Transverse colon (tissue), 3 donors: ENCODE measurements at regions not wholly inside any gene's neighbourhood (a gene's known extent, or its start where the extent isn't known, plus 50 kb on each side); places are given as distances from the start of the nearest gene placed in this dataset.

Experiments
- EP300 ChIP-seq: sonication (generic); formaldehyde crosslinking; IDR thresholded peaks from one replicate; pipeline ENCODE4 v1.6.1; 2017; ENCODE audit warnings: antibody characterized with exemption, low read depth
- POLR2A ChIP-seq: fragments of 450-650 bp; IDR thresholded peaks from one replicate; pipeline ENCODE4 v1.6.1; 2016; ENCODE audit warnings: antibody characterized with exemption, mild to moderate bottlenecking, moderate library complexity
- TF ChIP-seq, protein P1 (sequence below), 5 experiments: fragments of 200-600 bp in 3 of 5; fragments of 450-650 bp in 2 of 5; sonication (generic) in 3 of 5; IDR thresholded peaks; 1 replicate in 2 of 5; 2 replicates in 3 of 5; pipeline ENCODE4 v1.5.1; 2016 to 2017; ENCODE audit warnings: antibody characterized with exemption in 5 of 5, inconsistent platforms in 3 of 5, mild to moderate bottlenecking in 2 of 5, moderate library complexity in 1 of 5

DNA sequence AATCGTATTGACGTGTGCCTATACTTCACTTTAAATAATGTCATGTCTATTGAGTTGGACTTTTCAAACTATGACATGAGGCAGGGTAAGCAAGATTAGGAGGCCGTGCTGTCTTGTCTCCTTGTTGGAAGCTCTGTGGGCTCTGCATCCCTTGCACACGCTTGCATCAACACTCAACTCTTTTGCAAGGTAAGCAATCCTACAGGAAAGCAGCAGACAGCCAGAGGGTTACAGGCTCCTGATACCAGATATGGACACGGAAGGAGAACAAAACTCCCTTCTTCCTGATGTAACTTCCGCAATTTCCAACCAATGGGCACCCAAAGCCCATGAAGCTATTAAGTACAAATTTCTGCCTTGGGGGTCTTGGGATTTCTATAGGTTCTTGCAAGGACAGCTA, 1520.7 kb upstream of the B3GALT2 start:
- TF ChIP-seq EP300 (no peak), POLR2A (no peak)
- TF ChIP-seq, protein P1, sequence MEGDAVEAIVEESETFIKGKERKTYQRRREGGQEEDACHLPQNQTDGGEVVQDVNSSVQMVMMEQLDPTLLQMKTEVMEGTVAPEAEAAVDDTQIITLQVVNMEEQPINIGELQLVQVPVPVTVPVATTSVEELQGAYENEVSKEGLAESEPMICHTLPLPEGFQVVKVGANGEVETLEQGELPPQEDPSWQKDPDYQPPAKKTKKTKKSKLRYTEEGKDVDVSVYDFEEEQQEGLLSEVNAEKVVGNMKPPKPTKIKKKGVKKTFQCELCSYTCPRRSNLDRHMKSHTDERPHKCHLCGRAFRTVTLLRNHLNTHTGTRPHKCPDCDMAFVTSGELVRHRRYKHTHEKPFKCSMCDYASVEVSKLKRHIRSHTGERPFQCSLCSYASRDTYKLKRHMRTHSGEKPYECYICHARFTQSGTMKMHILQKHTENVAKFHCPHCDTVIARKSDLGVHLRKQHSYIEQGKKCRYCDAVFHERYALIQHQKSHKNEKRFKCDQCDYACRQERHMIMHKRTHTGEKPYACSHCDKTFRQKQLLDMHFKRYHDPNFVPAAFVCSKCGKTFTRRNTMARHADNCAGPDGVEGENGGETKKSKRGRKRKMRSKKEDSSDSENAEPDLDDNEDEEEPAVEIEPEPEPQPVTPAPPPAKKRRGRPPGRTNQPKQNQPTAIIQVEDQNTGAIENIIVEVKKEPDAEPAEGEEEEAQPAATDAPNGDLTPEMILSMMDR (IDR thresholded peaks at IDR 0.05), result no peak
